Inflammatory macrophage treated with lipopolysaccharide for 4 hours (primary cell): ENCODE measurements at regions not wholly inside any gene's neighbourhood (a gene's known extent, or its start where the extent isn't known, plus 50 kb on each side); places are given as distances from the start of the nearest gene placed in this dataset.

Experiments used
- DNase-seq: peaks from one replicate; pipeline ENCODE4 v3.0.0-alpha.2; 2020

GRCh38 chr1:234683861-234684632 is 74.1 kb upstream of the IRF2BP2 start:
- peak; percentile 90 for DNase-seq

- no peak for DNase-seq
These were observed 73.3 kb upstream of the IRF2BP2 start for GRCh38 chr1:234683127-234683860.

- no peak for DNase-seq
These were observed 72.0 kb upstream of the IRF2BP2 start for GRCh38 chr1:234681990-234682389.

GRCh38 chr1:234681065-234681464 is 71.1 kb upstream of the IRF2BP2 start:
- no peak for DNase-seq

GRCh38 chr1:234680331-234680904 is 70.4 kb upstream of the IRF2BP2 start:
- no peak for DNase-seq

- DNase-seq: peak; percentile 57
These were observed 66.2 kb upstream of the IRF2BP2 start for GRCh38 chr1:234676103-234676594.

GRCh38 chr1:234675572-234675971 is 65.6 kb upstream of the IRF2BP2 start:
- no peak for DNase-seq

- no peak for DNase-seq
These were observed 65.0 kb upstream of the IRF2BP2 start for GRCh38 chr1:234675006-234675405.

GRCh38 chr1:234674218-234674815 is 64.3 kb upstream of the IRF2BP2 start:
- no peak for DNase-seq

- DNase-seq: no peak
These were observed 62.6 kb upstream of the IRF2BP2 start for GRCh38 chr1:234672349-234673135.

- no peak for DNase-seq
These were observed 61.1 kb upstream of the IRF2BP2 start for GRCh38 chr1:234670967-234671626.

- no peak for DNase-seq
These were observed 59.5 kb upstream of the IRF2BP2 start for GRCh38 chr1:234669499-234669898.

GRCh38 chr1:234668577-234668955 is 58.6 kb upstream of the IRF2BP2 start:
- DNase-seq: no peak

GRCh38 chr1:234667600-234668576 is 57.9 kb upstream of the IRF2BP2 start:
- DNase-seq: no peak

- peak; percentile 51 for DNase-seq
These were observed 56.8 kb upstream of the IRF2BP2 start for GRCh38 chr1:234666761-234667160.

- peak; percentile 49 for DNase-seq
These were observed 56.1 kb upstream of the IRF2BP2 start for GRCh38 chr1:234665975-234666605.

GRCh38 chr1:234662148-234662547 is 52.2 kb upstream of the IRF2BP2 start:
- no peak for DNase-seq

- DNase-seq: no peak
These were observed 51.4 kb upstream of the IRF2BP2 start for GRCh38 chr1:234661317-234661928.

GRCh38 chr1:234660536-234661316 is 50.7 kb upstream of the IRF2BP2 start:
- DNase-seq: no peak
